SK-N-SH (cell line): ENCODE measurements at regions not wholly inside any gene's neighbourhood (a gene's known extent, or its start where the extent isn't known, plus 50 kb on each side); places are given as distances from the start of the nearest gene placed in this dataset.

ENCODE experiments used
- CTCF ChIA-PET: fragments of 300-600, 350-600 bp; formaldehyde crosslinking; extraction: SDS; loops from one replicate; lab custom pipeline; 2021; lab: Yijun Ruan, JAX
- POLR2A ChIA-PET: fragments of 350-600 bp; sonication (Branson Sonifier 250); formaldehyde crosslinking; extraction: SDS; loops from one replicate; lab custom pipeline; 2020; ENCODE audit warnings: antibody characterized with exemption, inconsistent platforms; lab: Yijun Ruan, JAX
- DNase-seq: peaks from one replicate; pipeline ENCODE4 v3.0.0; 2012
- H2AFZ ChIP-seq: fragments of 200-600 bp; sonication (generic); 2 replicates; pipeline ENCODE4 v1.8.1; 2016; ENCODE audit warnings: antibody characterized with exemption, mild to moderate bottlenecking, low read depth
- H3F3A ChIP-seq: fragments of 200-600 bp; sonication (generic); replicated peaks from 2 replicates; pipeline ENCODE3; 2016; ENCODE audit warnings: antibody characterized with exemption, mild to moderate bottlenecking; ENCODE audit not compliant: insufficient read depth
- H3K27ac ChIP-seq, 2 experiments: fragments of 200-500 bp in 1 of 2; fragments of 200-600 bp in 1 of 2; sonication (Bioruptor generic) in 1 of 2; sonication (generic), shearing (Covaris generic) in 1 of 2; 2 replicates each; pipeline versions ENCODE4 v1.5.1 to v1.6.1; 2014 to 2016; ENCODE audit warnings: low read depth in 2 of 2, inconsistent platforms in 1 of 2, low read length in 1 of 2, mild to moderate bottlenecking in 1 of 2, mixed read lengths in 1 of 2
- H3K27me3 ChIP-seq: fragments of 200-600 bp; sonication (generic), shearing (Covaris generic); 2 replicates; pipeline ENCODE4 v1.6.1; 2016; ENCODE audit warnings: mixed run types; ENCODE audit not compliant: insufficient read depth
- H3K36me3 ChIP-seq, 2 experiments: fragments of 200-500 bp in 1 of 2; fragments of 200-600 bp in 1 of 2; sonication (Bioruptor generic) in 1 of 2; sonication (generic) in 1 of 2; replicated peaks in 1 of 2; 2 replicates each; pipeline versions ENCODE3 to v1.5.1; 2014 to 2016; ENCODE audit warnings: low read length in 1 of 2, mild to moderate bottlenecking in 1 of 2; ENCODE audit not compliant: insufficient read depth in 2 of 2, control insufficient read depth in 1 of 2
- H3K4me1 ChIP-seq, 2 experiments: fragments of 200-500 bp in 1 of 2; fragments of 200-600 bp in 1 of 2; sonication (Bioruptor generic) in 1 of 2; sonication (generic), shearing (Covaris generic) in 1 of 2; 2 replicates each; pipeline versions ENCODE4 v1.5.1 to v1.6.1; 2014 to 2016; ENCODE audit warnings: low read depth in 1 of 2, low read length in 1 of 2, mixed run types in 1 of 2; ENCODE audit not compliant: insufficient read depth in 2 of 2, control insufficient read depth in 1 of 2
- H3K4me2 ChIP-seq: fragments of 200-600 bp; sonication (generic), shearing (Covaris generic); 2 replicates; pipeline ENCODE4 v1.6.1; 2017; ENCODE audit warnings: mixed run types
- H3K4me3 ChIP-seq, 2 experiments: fragments of 200-500 bp in 1 of 2; fragments of 200-600 bp in 1 of 2; sonication (Bioruptor generic) in 1 of 2; sonication (generic), shearing (Covaris generic) in 1 of 2; 2 replicates each; pipeline versions ENCODE4 v1.5.1 to v1.8.1; 2014 to 2016; ENCODE audit warnings: low read depth in 2 of 2, inconsistent platforms in 1 of 2, low read length in 1 of 2, mild to moderate bottlenecking in 1 of 2, mixed read lengths in 1 of 2, moderate library complexity in 1 of 2
- H3K79me2 ChIP-seq: fragments of 200-600 bp; sonication (generic); 2 replicates; pipeline ENCODE4 v1.8.1; 2017; ENCODE audit warnings: mild to moderate bottlenecking; ENCODE audit not compliant: insufficient read depth
- H3K9ac ChIP-seq: fragments of 200-600 bp; sonication (generic); 2 replicates; pipeline ENCODE4 v1.6.1; 2017; ENCODE audit warnings: mixed run types
- H3K9me2 ChIP-seq: fragments of 200-600 bp; sonication (generic); 2 replicates; pipeline ENCODE4 v1.6.1; 2017; ENCODE audit warnings: mixed run types
- H3K9me3 ChIP-seq: fragments of 200-600 bp; sonication (generic); 2 replicates; pipeline ENCODE4 v1.6.1; 2017; ENCODE audit warnings: mixed run types, mild to moderate bottlenecking, moderate library complexity
- H4K20me1 ChIP-seq: fragments of 200-600 bp; sonication (generic); 2 replicates; pipeline ENCODE4 v1.6.1; 2017; ENCODE audit warnings: mild to moderate bottlenecking, mixed run types; ENCODE audit not compliant: insufficient read depth
- CTCF ChIP-seq: fragments of 200-600 bp; sonication (generic); IDR thresholded peaks from 2 replicates; pipeline ENCODE4 v1.6.1; 2017; ENCODE audit warnings: antibody characterized with exemption, mild to moderate bottlenecking, moderate library complexity
- ELF1 ChIP-seq: IDR thresholded peaks from 2 replicates; pipeline ENCODE4 v1.4.0; 2012
- FOXM1 ChIP-seq: IDR thresholded peaks from 2 replicates; pipeline ENCODE4 v1.4.0; 2012; ENCODE audit warnings: low read depth, mild to moderate bottlenecking
- GATA2 ChIP-seq: sonication (generic); formaldehyde crosslinking; IDR thresholded peaks from 2 replicates; pipeline ENCODE4 v1.5.0; 2020; ENCODE audit warnings: mild to moderate bottlenecking, missing genetic modification reagents
- MEF2A ChIP-seq: IDR thresholded peaks from 2 replicates; pipeline ENCODE4 v1.4.0; 2012; ENCODE audit warnings: low read depth, borderline replicate concordance
- NRF1 ChIP-seq: IDR thresholded peaks from 2 replicates; pipeline ENCODE4 v1.6.1; 2012; ENCODE audit warnings: low read depth, mild to moderate bottlenecking, low read length
- RAD21 ChIP-seq: IDR thresholded peaks from 2 replicates; pipeline ENCODE4 v1.6.1; 2012; ENCODE audit warnings: mild to moderate bottlenecking, low read length
- RXRA ChIP-seq: IDR thresholded peaks from 2 replicates; pipeline ENCODE4 v1.4.0; 2012; ENCODE audit warnings: low read depth, mild to moderate bottlenecking, borderline replicate concordance
- TAF1 ChIP-seq: IDR thresholded peaks from 2 replicates; pipeline ENCODE4 v1.6.1; 2012; ENCODE audit warnings: low read depth, mild to moderate bottlenecking, low read length, moderate library complexity, borderline replicate concordance
- TEAD4 ChIP-seq: IDR thresholded peaks from 2 replicates; pipeline ENCODE4 v1.4.0; 2012; ENCODE audit warnings: mild to moderate bottlenecking, borderline replicate concordance; ENCODE audit not compliant: insufficient read depth
- USF1 ChIP-seq: IDR thresholded peaks from 2 replicates; pipeline ENCODE4 v1.4.0; 2012; ENCODE audit warnings: low read depth, borderline replicate concordance
- WGBS: methylation state at CpG from one replicate; pipeline ENCODE4 v1.1.6; 2017; ENCODE audit warnings: low lambda C conversion rate; 5-methylcytosine and 5-hydroxymethylcytosine counted together
- TF ChIP-seq, protein P1 (sequence below): IDR thresholded peaks from 2 replicates; pipeline ENCODE4 v1.4.0; 2012; ENCODE audit warnings: low read depth

GRCh38 chr12:16833376-16834015 is 227.5 kb upstream of the LMO3 start (continued):
- no peak for TF ChIP-seq TAF1
- no peak for TF ChIP-seq GATA2
- TF ChIP-seq MEF2A, result no peak
- TF ChIP-seq ELF1, result no peak
- no peak for TF ChIP-seq FOXM1
- TF ChIP-seq TEAD4, result no peak
- TF ChIP-seq, all 33 proteins: peak for 0

DNA sequence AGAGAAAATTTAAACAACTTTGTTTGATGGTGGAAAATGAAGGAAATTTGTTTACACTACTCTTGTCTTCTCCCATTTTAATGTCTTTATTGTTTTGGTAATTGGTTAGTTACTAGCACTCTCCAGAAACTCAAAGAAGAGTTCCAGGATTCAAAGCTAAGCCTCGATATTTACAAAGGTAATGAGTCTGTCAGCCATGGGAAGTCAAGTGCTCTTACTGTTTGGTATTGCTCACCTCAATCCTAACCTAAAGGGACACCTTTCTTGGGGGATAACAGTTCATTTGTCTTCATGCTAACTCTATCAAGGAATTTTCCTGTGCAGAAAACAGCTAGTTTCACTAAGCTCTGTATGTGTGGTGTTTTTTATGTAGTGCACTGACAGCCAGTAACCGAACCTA is 222.9 kb upstream of the LMO3 start:
- ChIA-PET CTCF (no interaction called here), POLR2A (no interaction called here)
- no peaks in the 10 kb centered on the region for H3F3A ChIP-seq

GRCh38 chr12:16807731-16808130 is 201.8 kb upstream of the LMO3 start:
- Histone ChIP-seq H3K4me2 (no peak overlapping the region), H3K36me3 (no peaks in the 10 kb centered on the region), H3K4me1 (no peaks in the 10 kb centered on the region), H3K79me2 (no peaks in the 10 kb centered on the region), H3K9me2 (no peaks in the 10 kb centered on the region), H3K4me3 (no peak overlapping the region), H3F3A (no peaks in the 10 kb centered on the region), H3K9ac (no peak overlapping the region), H2AFZ (no peak overlapping the region), H3K27ac (no peak overlapping the region), H3K27me3 (no peaks in the 10 kb centered on the region), H3K9me3 (0 out of 2 replicates have a peak, but pooled peaks cover 8% of the 10 kb centered on the region), H4K20me1 (no peaks in the 10 kb centered on the region)
- 19% methylated on average over 4 of the region's 4 CpGs for WGBS
- ChIA-PET CTCF (no interaction called here), POLR2A (no interaction called here)
- DNase-seq, result no peak
- no peak for TF ChIP-seq USF1

More for the DNA sequence above, 222.9 kb upstream of the LMO3 start:
- Histone ChIP-seq H4K20me1 (no peaks in the 10 kb centered on the region), H3K9me2 (no peaks in the 10 kb centered on the region), H3K9ac (no peak overlapping the region), H3K4me3 (no peak overlapping the region), H2AFZ (no peak overlapping the region), H3K27me3 (no peaks in the 10 kb centered on the region), H3K4me2 (no peak overlapping the region), H3K4me1 (no peaks in the 10 kb centered on the region), H3K36me3 (no peaks in the 10 kb centered on the region), H3K79me2 (no peaks in the 10 kb centered on the region), H3K9me3 (no peaks in the 10 kb centered on the region; the same call in 1 of the 2 replicates), H3K27ac (no peak overlapping the region)
- DNase-seq, result no peak
- TF ChIP-seq NRF1, result no peak
- TF ChIP-seq CTCF, result no peak
- TF ChIP-seq, protein P1, sequence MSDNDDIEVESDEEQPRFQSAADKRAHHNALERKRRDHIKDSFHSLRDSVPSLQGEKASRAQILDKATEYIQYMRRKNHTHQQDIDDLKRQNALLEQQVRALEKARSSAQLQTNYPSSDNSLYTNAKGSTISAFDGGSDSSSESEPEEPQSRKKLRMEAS, result no peak
- no peak for TF ChIP-seq RXRA
- TF ChIP-seq RAD21, result no peak
- 29% methylated on average over 2 of the region's 2 CpGs for WGBS
